HG03575 (cell line): ENCODE measurements at regions not wholly inside any gene's neighbourhood (a gene's known extent, or its start where the extent isn't known, plus 50 kb on each side); places are given as distances from the start of the nearest gene placed in this dataset.

Source experiments
- ATAC-seq: cut with Tn5 transposase; IDR thresholded peaks from one replicate; pipeline ENCODE4 v1.9.1; 2021; ENCODE audit not compliant: unreplicated experiment, insufficient number of reproducible peaks, low FRiP score; ENCODE audit errors: extremely low read depth

GRCh38 chr3:30544812-30545211 is 61.6 kb upstream of the TGFBR2 start:
- ATAC-seq, result no peak

- no peak for ATAC-seq
Measured at GRCh38 chr3:30546934-30547333, 59.5 kb upstream of the TGFBR2 start.

- ATAC-seq, result no peak
Measured at GRCh38 chr3:30547716-30548115, 58.7 kb upstream of the TGFBR2 start.

GRCh38 chr3:30548600-30548999 is 57.8 kb upstream of the TGFBR2 start:
- ATAC-seq, result no peak

GRCh38 chr3:30549600-30549999 is 56.8 kb upstream of the TGFBR2 start:
- ATAC-seq, result no peak

GRCh38 chr3:30550246-30550645 is 56.2 kb upstream of the TGFBR2 start:
- ATAC-seq, result no peak

- ATAC-seq, result no peak
Measured at GRCh38 chr3:30551266-30551665, 55.1 kb upstream of the TGFBR2 start.

- ATAC-seq, result no peak
Measured at GRCh38 chr3:30551927-30552326, 54.5 kb upstream of the TGFBR2 start.

GRCh38 chr3:30553641-30554316 is 52.6 kb upstream of the TGFBR2 start:
- no peak for ATAC-seq

- no peak for ATAC-seq
Measured at GRCh38 chr3:30554317-30554690, 52.1 kb upstream of the TGFBR2 start.

- ATAC-seq, result no peak
Measured at GRCh38 chr3:30555968-30556367, 50.4 kb upstream of the TGFBR2 start.
